Activated CD4-positive, alpha-beta T cell treated with anti-CD3 and anti-CD28 coated beads, Interleukin-2, Interleukin-4, amounts not matched to agents 100 ng/mL and 50 ng/mL, durations not matched to agents 16 hours and 8 hours (primary cell): ENCODE measurements at regions not wholly inside any gene's neighbourhood (a gene's known extent, or its start where the extent isn't known, plus 50 kb on each side); places are given as distances from the start of the nearest gene placed in this dataset.
"Not testable (repeated sequence)": the region's sequence is repeated elsewhere in the genome, so short reads cannot be mapped to it uniquely, and the experiment has no call there.

ENCODE experiments used
- DNase-seq: peaks from one replicate; pipeline ENCODE4 v3.0.0-alpha.2; 2020; ENCODE audit warnings: low spot score

DNA sequence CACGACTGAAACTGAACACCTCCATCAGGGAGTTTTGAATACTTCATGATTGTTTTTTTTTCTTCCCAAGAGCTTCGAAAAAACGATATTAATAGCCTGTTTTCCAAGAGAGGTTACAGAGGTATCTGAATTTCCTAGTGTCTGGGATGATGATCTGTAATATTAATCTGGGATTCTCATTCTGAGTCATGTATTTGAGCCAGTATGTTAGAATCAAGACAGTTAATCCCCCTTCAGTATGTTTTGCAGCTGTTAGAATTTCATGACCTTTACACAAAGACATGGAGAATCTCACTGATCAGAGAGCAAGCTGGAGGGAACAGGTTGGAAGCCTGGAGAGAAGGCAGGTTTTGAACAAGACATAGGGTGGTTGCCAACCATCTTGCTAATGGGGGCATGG is 234.5 kb upstream of the GAP43 start:
- no peak for DNase-seq

DNA sequence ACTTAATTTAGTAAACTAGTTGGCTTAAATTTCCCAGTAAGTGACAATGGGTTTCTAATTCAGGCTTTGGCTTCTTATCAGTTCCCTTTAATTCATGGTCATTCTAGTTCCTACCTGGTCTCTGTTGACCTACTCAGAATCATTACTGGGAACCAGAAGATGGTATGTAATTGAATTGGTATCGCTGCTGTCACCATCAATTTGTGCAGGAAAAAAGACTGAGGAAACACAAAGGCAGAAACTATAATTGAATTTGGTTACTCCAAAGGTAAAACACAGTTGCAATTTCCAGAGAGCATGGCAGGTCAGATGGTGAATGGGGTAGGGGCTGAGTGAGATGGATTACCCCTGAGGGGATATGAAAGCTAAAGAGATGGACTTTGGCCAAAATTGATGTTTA is 226.5 kb upstream of the GAP43 start:
- DNase-seq: no peak

DNA sequence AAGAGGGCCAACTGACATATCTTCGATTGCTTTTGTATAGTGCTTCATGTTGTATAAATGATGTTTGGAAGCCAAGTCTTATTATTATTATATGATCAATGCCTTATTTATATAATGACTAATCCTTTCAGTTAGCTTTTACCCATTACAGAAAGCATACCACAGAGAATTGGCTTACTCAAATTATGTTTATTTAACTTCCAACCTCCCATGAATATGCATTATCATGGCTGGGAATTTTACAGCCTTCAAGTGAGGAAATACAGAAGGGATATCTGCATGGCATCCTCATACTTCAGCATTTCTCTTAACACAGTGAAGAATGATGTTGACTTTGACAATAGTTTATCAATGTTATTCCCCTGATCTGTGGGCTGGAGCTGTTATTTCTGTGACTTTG is 225.9 kb upstream of the GAP43 start:
- DNase-seq: no peak

DNA sequence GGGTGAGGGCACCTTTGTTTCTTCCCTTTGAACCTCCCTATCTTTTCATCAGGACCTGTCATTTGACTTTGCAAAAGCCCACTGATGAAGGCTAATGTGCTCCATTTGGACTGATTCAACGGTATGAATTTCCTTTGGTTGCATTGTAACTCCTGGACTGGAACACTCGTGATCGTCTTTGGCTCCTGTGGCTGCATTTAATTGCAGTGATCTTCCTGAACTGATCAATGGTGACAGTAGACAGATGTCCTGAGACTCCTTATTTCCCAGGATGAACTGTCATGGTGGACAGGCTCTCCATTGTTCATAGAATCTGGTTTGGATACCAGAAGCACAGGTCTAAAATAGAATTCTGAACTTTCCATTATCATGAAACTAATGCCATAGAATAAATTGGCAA is 224.8 kb upstream of the GAP43 start:
- no peak for DNase-seq

DNA sequence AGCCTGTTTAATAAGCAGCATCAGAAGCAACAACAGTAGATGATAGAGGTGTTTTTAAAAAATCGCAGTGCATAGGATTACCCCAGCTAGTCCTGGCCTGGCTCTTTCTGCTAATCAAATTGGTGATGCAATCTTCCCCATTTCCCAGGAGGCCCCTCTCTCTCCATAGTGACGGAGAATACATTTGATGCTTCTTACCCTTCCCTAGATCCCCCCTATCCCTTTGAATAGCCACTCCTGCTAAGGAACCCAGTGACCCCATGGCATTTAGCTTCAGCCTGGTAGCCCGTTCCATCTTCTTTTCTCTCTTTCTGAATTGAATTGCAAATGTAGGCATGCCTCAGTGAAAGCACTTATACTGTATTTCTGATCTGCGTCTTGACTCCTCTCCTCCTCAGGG is 223.6 kb upstream of the GAP43 start:
- DNase-seq: no peak

DNA sequence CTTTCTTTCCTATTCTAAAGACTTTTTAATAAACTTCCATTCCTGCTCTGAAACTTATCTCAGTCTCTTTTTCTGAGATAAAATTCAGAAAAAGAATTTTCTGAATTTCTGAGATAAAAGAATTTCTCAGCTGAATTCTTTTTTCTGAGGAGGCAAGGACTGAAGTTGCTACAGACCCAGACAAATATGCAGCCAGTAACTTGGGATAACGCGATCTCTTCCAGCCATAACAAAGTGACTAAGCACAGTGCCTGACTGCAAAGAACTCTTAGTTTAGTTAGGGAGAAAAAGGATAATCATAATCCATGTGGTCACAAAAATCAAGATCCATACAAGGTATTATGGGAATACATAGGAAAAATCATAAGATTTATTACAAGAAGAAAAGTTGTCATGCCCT is 222.0 kb upstream of the GAP43 start:
- no peak for DNase-seq

DNA sequence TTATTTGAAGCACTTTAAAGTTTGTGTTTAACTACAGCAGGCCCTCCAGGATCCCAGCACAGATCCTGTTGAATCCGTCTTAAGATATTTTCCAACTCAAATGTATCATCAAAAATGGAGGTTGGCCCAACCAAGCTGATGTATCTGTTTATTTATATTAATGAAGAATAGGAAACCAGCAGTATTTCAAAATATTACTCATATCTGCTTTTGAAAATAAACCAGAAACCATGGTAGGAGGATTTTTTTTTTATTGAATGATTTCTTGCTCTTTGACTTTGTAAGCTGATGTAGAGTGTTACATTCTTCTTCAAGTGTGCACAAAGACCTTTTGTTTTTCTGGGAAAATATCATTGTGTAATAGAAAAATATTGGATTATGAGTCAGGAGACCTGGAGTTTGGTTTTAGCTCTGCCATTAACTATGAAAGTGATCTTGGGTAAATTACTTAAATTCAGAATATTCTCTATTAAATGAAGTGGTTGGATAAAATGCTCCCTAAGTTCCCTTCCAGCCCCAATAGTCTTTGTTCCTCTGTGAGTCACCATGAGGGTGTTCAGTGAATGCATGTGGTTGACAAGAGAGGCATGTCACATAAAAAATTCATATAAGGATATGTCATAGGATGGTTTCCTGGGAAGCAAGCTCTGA is 221.3 kb upstream of the GAP43 start:
- no peak for DNase-seq

DNA sequence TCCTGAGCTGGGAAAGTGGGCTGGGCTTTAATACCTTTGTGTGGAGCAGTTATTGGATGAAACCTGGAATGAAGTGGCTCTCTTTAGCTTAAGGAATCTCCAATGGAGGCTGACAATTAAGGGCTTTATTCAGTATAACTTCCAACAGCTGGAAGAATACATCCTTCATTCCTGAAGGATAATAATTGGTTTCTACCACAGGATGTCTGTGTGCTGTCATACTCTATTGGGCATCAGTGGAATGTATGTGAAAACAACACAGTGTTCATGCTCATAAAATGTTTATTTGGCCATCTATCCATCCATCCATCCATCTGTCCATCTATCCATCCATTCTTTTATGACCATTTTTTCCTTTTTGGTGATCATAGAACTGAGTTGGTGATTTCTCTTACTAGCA is 220.7 kb upstream of the GAP43 start:
- DNase-seq: no peak

DNA sequence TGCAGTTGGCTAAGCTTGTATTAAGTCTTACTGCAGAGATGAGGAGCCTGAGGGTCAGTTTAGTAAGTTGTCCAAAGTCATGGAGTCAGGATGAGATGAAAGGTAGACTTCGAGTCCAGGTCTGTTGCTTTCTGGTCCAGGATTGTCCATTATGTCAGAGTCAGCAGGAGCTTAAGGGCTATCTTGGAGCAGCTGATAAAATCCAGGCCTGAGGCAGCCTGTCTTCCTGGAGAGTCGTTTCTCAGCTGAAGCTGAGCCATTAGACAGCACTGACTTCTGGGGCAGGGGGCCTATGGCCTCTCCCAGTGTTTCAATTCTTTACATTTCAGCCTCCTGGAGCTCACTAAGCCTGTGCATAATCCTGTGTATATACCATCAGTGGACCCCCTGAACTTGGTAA is 219.5 kb upstream of the GAP43 start:
- no peak for DNase-seq

DNA sequence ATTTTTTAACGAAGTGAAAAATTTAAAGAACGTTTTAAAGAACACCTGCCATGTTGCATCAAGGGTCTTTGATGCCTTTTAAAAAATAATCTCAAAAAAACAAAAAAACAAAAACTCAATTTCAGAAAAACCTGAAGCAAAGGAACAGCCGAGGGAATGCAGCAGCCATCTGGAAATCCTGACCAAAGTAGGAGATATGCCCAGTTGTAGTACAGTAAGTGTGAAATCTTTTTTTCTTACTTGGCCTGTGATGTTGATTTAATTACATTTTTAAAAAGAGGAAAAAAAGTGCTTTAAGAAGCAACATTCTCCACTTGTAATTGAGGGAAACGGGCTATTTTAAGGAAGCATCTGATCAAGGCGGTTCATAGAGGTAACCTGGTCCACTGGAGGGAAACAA is 213.7 kb upstream of the GAP43 start:
- DNase-seq: no peak

DNA sequence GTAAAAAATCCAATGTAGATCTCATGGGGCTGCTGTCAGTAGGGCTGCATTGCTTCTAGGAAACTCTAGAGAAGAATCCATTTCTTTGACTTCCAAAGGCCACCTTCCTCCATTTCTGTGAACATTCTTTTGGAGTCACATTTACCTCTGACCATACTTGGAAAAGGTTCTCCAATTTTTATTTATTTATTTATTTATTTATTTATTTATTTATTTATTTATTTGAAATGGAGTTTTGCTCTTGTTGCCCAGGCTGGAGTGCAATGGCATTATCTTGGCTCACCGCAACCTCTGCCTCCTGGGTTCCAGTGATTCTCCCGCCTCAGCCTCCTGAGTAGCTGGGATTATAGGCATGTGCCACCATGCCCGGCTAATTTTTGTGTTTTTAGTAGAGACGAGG is 208.7 kb upstream of the GAP43 start:
- DNase-seq: not testable (repeated sequence)

DNA sequence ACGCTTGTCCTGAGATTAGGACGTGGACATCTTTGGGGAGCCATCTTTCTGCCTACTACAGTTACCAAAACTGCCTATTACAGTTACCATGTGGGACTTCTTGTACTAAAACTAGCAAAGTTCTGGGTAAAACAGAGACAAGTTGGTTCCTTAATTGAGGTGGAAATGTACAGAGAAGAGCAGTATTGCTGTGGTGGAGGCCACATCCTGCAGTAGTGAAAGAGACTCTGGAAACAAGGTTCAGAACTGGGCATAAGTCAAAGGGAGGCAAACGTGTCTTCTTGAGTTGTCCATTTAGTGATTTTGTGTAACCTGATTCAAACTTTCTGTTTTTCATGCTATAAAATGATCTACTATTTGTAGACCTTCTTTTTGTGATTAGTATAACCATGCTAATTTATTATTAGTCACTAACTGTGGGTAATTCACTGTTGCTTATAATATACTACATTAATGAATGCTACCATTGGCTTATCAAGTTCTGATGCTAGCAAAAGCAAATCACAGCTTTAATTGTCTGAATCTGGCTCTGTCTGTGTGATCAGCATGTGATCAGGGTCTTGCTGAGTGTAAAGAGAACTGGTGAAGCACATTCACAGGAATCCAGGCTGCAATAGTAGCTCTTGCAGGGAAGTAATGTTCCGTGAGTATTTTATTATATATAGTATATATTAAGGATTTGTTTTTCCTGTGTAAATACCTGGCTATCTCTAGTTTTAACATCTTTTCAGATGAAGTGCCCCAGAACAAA is 207.9 kb upstream of the GAP43 start:
- DNase-seq: no peak

DNA sequence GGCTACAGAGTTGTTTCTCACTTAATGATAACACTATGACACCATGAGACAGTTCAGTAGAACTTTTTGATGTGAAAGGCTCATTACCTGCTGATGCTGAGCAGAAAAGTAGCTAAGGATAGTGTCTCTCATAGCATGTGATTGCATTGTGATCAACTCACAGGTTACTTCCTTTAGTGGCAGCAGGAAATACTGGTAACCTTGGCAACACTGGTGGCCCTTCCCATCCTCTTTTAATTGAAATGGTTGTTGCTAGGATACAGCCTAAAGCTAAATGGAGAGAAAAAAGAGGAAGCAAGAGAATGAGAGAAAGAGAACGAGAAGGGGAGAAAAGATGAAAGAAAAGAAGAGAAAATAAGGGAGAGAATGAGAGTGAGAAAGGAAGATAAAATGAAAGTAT is 204.7 kb upstream of the GAP43 start:
- no peak for DNase-seq

DNA sequence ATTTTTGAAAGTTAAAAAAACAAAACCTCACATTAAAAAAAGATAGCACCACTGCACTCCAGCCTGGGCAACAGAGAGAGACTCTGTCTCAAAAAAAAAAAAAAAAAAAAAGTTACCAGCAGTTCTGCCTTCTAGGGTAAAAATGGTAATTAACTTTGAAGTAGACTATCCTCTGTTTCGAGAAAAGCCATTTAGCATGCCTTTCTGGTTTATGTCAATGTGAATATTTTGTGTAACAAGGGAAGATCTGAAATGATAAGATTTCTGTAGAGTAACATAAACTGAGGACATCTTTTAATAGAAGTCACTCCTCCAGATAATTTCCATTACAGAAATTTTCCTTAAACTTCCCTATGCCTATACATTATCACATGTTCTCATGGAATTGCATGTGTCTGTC is 203.2 kb upstream of the GAP43 start:
- DNase-seq: no peak

DNA sequence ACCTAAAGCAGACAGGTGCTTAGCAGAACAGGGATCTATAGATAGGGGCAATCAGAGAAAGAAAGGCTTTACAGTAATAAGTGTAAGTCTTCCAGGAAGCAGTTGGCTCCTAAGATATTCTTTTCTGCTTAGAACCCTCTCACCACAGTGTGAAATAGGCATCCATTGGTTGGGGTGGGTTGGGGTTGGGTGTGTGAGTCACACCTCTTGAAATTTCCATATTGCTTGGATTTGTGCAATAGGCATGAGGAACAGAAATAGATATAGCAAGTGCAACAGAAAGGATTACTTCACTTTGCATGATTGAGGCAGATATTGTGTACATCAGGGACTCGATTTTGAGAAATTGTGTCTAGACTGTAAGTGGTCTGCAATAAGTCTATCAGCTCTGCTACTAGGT is 200.1 kb upstream of the GAP43 start:
- no peak for DNase-seq

DNA sequence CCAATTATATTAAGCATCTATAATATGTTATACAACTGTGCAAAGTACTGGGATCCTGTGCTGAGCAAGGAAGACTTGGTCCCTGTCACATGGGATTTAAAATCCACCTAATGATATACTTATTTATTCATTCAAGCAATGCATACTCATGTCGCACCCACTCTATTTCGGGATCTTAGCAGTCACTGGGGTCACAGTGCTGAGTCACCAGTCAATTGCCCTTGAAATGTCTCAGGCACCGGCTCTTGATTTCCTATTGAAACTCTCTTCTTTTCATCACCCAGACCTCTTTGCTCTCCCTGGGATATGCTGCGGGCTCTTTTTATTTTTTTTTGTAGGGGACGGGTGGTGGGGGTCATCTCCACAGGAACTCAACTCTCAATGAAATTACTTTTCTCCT is 194.5 kb upstream of the GAP43 start:
- DNase-seq: no peak

DNA sequence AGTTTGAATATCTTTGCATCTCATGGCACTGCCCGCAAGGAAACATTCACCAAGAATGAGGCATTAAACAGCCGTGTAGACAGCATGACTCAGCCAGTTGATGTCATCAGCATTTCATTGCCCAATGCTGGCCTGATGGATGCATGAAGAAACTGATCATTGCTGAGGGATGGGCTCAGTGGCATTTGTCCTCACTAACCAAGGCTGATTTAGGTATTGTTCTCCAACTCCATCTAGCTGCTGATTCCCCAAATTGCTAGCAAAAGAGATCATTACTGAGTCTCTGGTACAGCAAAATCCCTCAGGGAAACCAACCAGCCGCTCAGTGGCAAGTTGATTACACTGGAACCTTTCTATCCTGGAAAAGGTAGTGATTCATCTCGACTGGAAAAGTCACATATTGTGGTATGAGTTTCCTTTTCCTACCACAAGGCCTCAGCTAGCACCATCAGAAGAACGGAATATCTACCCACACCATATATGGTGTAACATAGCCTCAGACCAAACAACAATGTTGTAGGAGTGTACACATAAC is 186.5 kb upstream of the GAP43 start:
- no peak for DNase-seq

DNA sequence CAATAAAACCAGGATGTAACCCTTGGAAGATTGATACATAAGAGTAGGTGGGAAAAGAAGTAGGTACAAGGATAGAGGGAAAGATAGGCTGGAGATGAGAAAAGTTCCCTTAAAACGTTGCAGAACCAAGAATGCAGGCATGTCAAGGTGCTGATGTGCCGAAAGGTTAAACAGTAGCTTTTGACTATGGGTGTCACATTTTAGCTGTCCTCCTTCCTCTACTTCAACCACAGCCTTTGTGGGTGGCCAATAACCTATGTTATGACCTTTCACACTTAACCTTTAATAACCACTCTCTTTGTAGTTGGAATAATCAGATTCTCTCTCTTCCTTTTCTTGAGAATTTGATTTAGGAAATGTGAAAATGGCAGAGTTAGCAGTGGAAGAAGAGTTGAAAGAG is 184.5 kb upstream of the GAP43 start:
- DNase-seq: no peak

DNA sequence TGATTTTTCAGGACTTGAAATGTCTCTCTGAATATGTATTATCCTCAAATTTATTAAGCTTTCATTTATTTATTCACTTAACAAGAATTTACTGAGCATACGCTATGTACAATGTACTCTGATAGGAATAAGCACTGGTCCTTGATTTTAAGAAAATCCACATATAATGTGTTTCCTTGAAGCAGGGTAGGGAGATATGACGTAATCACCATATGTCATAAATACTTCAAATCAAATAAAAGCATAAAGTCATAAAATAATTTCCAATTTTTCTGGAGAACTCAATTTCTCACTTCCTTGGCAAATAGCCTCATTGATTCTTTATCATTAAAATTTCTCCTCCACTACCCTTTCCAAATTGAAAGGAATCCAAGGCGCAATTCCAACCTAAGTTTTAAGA is 177.8 kb upstream of the GAP43 start:
- DNase-seq: no peak

DNA sequence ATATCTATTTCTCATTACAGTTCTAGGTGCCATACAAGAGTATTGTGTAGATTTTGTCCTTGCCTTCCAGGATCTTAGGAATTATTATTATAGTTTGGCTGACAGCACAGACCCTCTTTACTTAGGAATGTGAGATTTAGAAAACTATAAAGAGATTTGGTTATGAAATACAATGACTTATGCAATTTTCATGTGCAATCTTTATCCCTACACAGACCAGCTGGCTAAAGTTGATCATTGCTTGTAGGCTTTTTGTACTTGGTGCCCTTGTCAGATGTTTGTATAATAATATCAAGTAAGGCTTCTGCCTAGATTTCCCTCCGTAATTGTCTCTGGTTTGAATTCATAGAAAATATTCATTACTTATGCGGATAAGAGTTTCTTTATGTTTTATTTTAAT is 174.5 kb upstream of the GAP43 start:
- DNase-seq: no peak

DNA sequence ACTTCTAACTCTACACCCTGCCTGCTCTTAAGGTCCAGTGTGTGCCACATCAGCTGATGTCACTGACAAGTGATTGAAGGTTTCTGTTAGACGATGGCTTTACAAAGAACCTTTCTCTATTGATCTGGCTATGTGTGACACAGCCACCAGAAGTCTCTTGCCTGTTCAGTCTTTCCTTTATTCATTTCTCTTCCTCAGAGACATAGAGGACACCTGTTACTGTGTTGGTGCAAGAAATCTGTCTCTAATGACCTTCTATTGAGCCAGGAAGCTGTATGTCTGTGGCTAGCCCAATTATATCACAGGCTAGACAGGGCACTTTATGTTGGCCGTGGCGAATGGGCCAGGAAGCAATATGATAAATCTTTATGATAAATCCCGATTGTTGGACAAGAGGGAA is 173.3 kb upstream of the GAP43 start:
- no peak for DNase-seq

DNA sequence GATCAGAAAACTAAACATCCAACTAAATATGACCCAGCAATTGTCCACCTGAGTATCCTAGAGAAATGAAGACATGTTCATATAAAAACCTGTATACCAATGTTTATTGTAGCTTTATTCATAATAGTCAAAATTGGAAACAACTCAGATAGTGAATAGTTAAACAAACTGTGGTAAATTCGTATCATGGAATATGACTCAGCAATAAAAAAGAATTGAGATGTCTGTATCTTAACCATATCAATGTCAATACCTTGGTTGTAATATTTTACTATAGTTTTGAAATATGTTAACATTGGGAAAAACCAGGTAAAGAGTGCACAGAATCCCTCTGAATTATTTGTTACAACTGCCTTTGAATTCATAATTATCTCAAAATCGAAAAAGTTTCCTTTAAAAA is 159.3 kb upstream of the GAP43 start:
- DNase-seq: no peak

DNA sequence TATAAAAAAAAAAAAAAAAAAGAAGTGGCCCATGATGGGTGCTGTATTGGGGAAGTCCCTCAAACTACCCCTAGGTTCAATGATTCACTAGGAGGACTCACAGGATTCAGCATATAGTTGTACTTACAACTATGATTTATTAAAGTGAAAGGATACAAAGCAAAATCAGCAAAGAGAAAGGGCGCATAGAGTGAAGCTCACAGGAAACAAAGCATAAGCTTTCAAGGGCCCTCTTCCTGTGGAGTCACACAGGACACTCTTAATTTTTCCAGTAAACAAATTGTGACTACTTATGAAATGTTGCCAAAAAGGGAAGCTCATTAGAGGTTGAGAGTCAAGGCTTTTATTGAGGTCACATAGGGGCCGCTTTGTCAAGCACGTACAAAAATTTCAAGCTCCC is 153.7 kb upstream of the GAP43 start:
- no peak for DNase-seq

DNA sequence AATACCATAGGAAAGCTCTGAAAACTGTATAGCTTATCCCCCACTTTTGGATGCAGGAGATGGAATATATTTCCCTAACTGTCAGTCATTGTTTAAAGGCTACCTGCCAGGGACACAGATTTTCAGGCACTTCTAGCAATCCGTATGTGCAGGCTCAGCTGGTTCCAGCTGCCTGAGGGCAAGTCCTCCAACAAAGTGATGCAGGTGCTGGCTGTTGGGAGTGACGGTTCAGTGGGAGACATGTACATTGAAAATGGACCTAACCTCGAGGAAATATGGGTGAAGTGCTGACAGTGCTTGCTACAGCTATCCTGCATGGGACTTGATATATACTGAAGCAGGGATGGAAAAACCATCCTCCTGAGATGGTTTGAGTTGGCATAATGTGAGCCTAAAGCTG is 153.1 kb upstream of the GAP43 start:
- no peak for DNase-seq
